IMR-90 (cell line): ENCODE measurements at regions not wholly inside any gene's neighbourhood (a gene's known extent, or its start where the extent isn't known, plus 50 kb on each side); places are given as distances from the start of the nearest gene placed in this dataset.

Experiments
- ATAC-seq: fragments of 200-7000 bp; cut with Tn5 transposase; 2 replicates; pipeline ENCODE4 v1.9.1; 2020; ENCODE audit warnings: low read depth, mild to moderate bottlenecking, moderate library complexity
- BruUV-seq: library from RNA; stranded (reverse); fragments of 400-500 nt; replicated peaks from 2 replicates; lab custom pipeline; 2021; lab: Mats Ljungman, UMichigan
- CTCF ChIA-PET: fragments of 300-600 bp; formaldehyde crosslinking; extraction: SDS; loops from one replicate; lab custom pipeline; 2021; ENCODE audit warnings: antibody characterized with exemption; lab: Yijun Ruan, JAX
- POLR2A ChIA-PET: fragments of 300-600 bp; sonication (Branson Sonifier 250); formaldehyde crosslinking; loops from one replicate; lab custom pipeline; 2022; ENCODE audit warnings: antibody characterized with exemption; ENCODE audit not compliant: unreplicated experiment; lab: Charles Lee
- DNase-seq: peaks from one replicate; pipeline ENCODE4 v3.0.0; 2013
- H2AFZ ChIP-seq: replicated peaks from 2 replicates; pipeline ENCODE3; 2013; ENCODE audit warnings: low read length, mild to moderate bottlenecking; ENCODE audit not compliant: poor library complexity
- H2AK5ac ChIP-seq: 2 replicates; pipeline ENCODE4 v1.6.1; 2013; ENCODE audit warnings: low read depth, low read length, inconsistent platforms
- H2AK9ac ChIP-seq: replicated peaks from 2 replicates; pipeline ENCODE3; 2013; ENCODE audit warnings: mild to moderate bottlenecking, low read depth, low read length, moderate library complexity; ENCODE audit not compliant: poor library complexity
- H2BK120ac ChIP-seq: 2 replicates; pipeline ENCODE4 v1.6.1; 2013; ENCODE audit warnings: low read depth, low read length, inconsistent platforms
- H2BK15ac ChIP-seq: 3 replicates; pipeline ENCODE4 v1.6.1; 2013; ENCODE audit warnings: low read depth, low read length, inconsistent platforms
- H2BK20ac ChIP-seq: 2 replicates; pipeline ENCODE4 v1.6.1; 2013; ENCODE audit warnings: low read depth, mild to moderate bottlenecking, inconsistent platforms, low read length, moderate library complexity
- H2BK5ac ChIP-seq: 2 replicates; pipeline ENCODE4 v1.6.1; 2013; ENCODE audit warnings: mild to moderate bottlenecking, low read depth, low read length, inconsistent platforms; ENCODE audit not compliant: poor library complexity, severe bottlenecking
- H3K14ac ChIP-seq: replicated peaks from 2 replicates; pipeline ENCODE4 v1.6.1; 2013; ENCODE audit warnings: low read depth, low read length, inconsistent platforms
- H3K18ac ChIP-seq: 2 replicates; pipeline ENCODE4 v1.6.1; 2013; ENCODE audit warnings: low read depth, low read length, control low read depth
- H3K23ac ChIP-seq: 2 replicates; pipeline ENCODE4 v1.6.1; 2013; ENCODE audit warnings: low read depth, low read length, inconsistent platforms
- H3K27ac ChIP-seq: 2 replicates; pipeline ENCODE4 v1.5.1; 2013; ENCODE audit warnings: mild to moderate bottlenecking, control low read depth, low read length; ENCODE audit not compliant: insufficient read depth
- H3K27me3 ChIP-seq: 2 replicates; pipeline ENCODE4 v1.6.1; 2013; ENCODE audit warnings: low read length; ENCODE audit not compliant: control insufficient read depth, insufficient read depth
- H3K36me3 ChIP-seq: 2 replicates; pipeline ENCODE4 v1.6.1; 2013; ENCODE audit warnings: low read length, mixed read lengths; ENCODE audit not compliant: control insufficient read depth, insufficient read depth
- H3K4ac ChIP-seq: 2 replicates; pipeline ENCODE4 v1.6.1; 2013; ENCODE audit warnings: low read depth, low read length, inconsistent platforms
- H3K4me1 ChIP-seq: 2 replicates; pipeline ENCODE4 v1.6.1; 2013; ENCODE audit warnings: low read length, mixed read lengths; ENCODE audit not compliant: control insufficient read depth, insufficient read depth
- H3K4me2 ChIP-seq: 2 replicates; pipeline ENCODE4 v1.6.1; 2013; ENCODE audit warnings: low read depth, mild to moderate bottlenecking, control low read depth, low read length, moderate library complexity
- H3K4me3 ChIP-seq: 2 replicates; pipeline ENCODE4 v1.5.1; 2013; ENCODE audit warnings: low read depth, mild to moderate bottlenecking, control low read depth, low read length, moderate library complexity; ENCODE audit not compliant: insufficient read depth
- H3K56ac ChIP-seq: 2 replicates; pipeline ENCODE4 v1.6.1; 2013; ENCODE audit warnings: low read length, inconsistent platforms; ENCODE audit not compliant: insufficient read depth; ENCODE audit errors: extremely low read depth
- H3K79me1 ChIP-seq, 2 experiments: 2 replicates each; pipeline ENCODE4 v1.6.1; 2013; ENCODE audit warnings: low read length in 2 of 2, inconsistent platforms in 1 of 2, low read depth in 1 of 2
- H3K9ac ChIP-seq: 2 replicates; pipeline ENCODE4 v1.6.1; 2013; ENCODE audit warnings: low read depth, low read length, control low read depth
- H3K9me1 ChIP-seq: 2 replicates; pipeline ENCODE4 v1.6.1; 2013; ENCODE audit warnings: low read length, inconsistent platforms; ENCODE audit not compliant: insufficient read depth
- H3K9me3 ChIP-seq: 2 replicates; pipeline ENCODE4 v1.6.1; 2013; ENCODE audit warnings: low read length; ENCODE audit not compliant: control insufficient read depth, insufficient read depth
- H4K20me1 ChIP-seq: 2 replicates; pipeline ENCODE4 v1.6.1; 2013; ENCODE audit warnings: low read length, inconsistent platforms; ENCODE audit not compliant: insufficient read depth
- H4K5ac ChIP-seq: 2 replicates; pipeline ENCODE4 v1.6.1; 2013; ENCODE audit warnings: mild to moderate bottlenecking, low read depth, low read length, control low read depth
- H4K8ac ChIP-seq, 2 experiments: 2 replicates each; pipeline ENCODE4 v1.6.1; 2013; ENCODE audit warnings: low read depth in 2 of 2, low read length in 2 of 2, control low read depth in 1 of 2, inconsistent platforms in 1 of 2
- H4K91ac ChIP-seq: 2 replicates; pipeline ENCODE4 v1.6.1; 2013; ENCODE audit warnings: low read depth, low read length, inconsistent platforms; ENCODE audit not compliant: insufficient read depth
- BHLHE40 ChIP-seq: fragments of 150-350 bp; IDR thresholded peaks from 2 replicates; pipeline ENCODE4 v1.6.1; 2016; ENCODE audit warnings: mild to moderate bottlenecking, low read depth, low read length
- CEBPB ChIP-seq: IDR thresholded peaks from 2 replicates; pipeline ENCODE4 v1.6.1; 2012; ENCODE audit warnings: low read depth, low read length, improper control_type of control experiment
- MAZ ChIP-seq: IDR thresholded peaks from 2 replicates; pipeline ENCODE4 v1.6.1; 2012; ENCODE audit warnings: low read depth, mild to moderate bottlenecking, low read length, improper control_type of control experiment, moderate library complexity, borderline replicate concordance
- NFE2L2 ChIP-seq: fragments of 150-350 bp; IDR thresholded peaks from 2 replicates; pipeline ENCODE4 v1.6.1; 2016; ENCODE audit warnings: low read depth, mild to moderate bottlenecking, low read length
- POLR2A ChIP-seq: IDR thresholded peaks from 2 replicates; pipeline ENCODE4 v1.6.1; 2012; ENCODE audit warnings: mild to moderate bottlenecking, low read depth, low read length
- RAD21 ChIP-seq: IDR thresholded peaks from 2 replicates; pipeline ENCODE4 v1.6.1; 2012; ENCODE audit warnings: low read length, improper control_type of control experiment
- RCOR1 ChIP-seq: IDR thresholded peaks from 2 replicates; pipeline ENCODE4 v1.6.1; 2012; ENCODE audit warnings: mild to moderate bottlenecking, low read length, improper control_type of control experiment; ENCODE audit not compliant: insufficient replicate concordance
- RFX5 ChIP-seq: IDR thresholded peaks from 2 replicates; pipeline ENCODE4 v1.8.0; 2012; ENCODE audit warnings: low read depth, mild to moderate bottlenecking, low read length, moderate library complexity
- SMC3 ChIP-seq: fragments of 150-350 bp; IDR thresholded peaks from 2 replicates; pipeline ENCODE4 v1.6.1; 2016; ENCODE audit warnings: low read depth, mild to moderate bottlenecking, antibody characterized with exemption, low read length, moderate library complexity
- USF2 ChIP-seq: fragments of 150-350 bp; IDR thresholded peaks from 2 replicates; pipeline ENCODE4 v1.6.1; 2017; ENCODE audit warnings: mild to moderate bottlenecking, antibody characterized with exemption, low read length, low read depth
- WGBS, 2 experiments: methylation state at CpG; one replicate each; pipeline versions ENCODE4 v1.1.5 to v1.1.7; 2013; ENCODE audit warnings: missing lambda C conversion rate in 2 of 2; ENCODE audit not compliant: insufficient read length in 1 of 2; ENCODE audit errors: extremely low coverage in 2 of 2; 5-methylcytosine and 5-hydroxymethylcytosine counted together
- dilution Hi-C: fragments of 300-500 bp; cut with HindIII; formaldehyde crosslinking; loops from one replicate; pipeline ENCODE4 v1.14.3; 2018; ENCODE audit warnings: low sequenced_read_pairs; ENCODE audit not compliant: unreplicated experiment
- in situ Hi-C: fragments of 300-500 bp; cut with MboI; formaldehyde crosslinking; loops from 3 replicates; pipeline ENCODE4 v1.14.3; 2019; ENCODE audit warnings: low sequenced_read_pairs, inconsistent platforms, mixed read lengths
- intact Hi-C: fragments of 100-400 bp; cut with micrococcal nuclease; formaldehyde crosslinking; loops from 2 replicates; pipeline ENCODE4 v1.10.0; 2022

DNA sequence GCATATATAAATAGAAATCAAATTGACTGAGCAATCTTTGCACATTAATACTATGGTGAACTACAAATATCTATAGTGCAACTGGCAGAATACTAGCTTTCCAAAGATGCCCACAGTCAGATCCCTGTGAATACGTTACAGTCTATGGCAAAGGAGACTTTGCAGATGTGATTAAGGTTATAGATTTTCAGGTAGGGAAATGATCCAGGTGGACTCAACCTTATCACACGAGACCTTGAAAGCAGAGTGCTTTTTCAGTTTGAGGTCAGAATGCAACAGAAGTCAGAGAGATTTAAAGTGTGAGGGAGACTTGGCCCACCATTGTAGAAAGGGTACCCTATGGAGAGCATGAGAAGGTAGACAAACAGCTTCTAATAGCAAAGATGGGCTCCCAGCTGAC, 122.6 kb downstream of the TRIB2 start:
- intact Hi-C loops (no loop called here), in situ Hi-C loops (no loop called here), dilution Hi-C loops (no loop called here)
- Histone ChIP-seq H2BK5ac (no peak overlapping the region), H2AK5ac (no peak overlapping the region), H2AK9ac (no peak overlapping the region), H2BK15ac (no peak overlapping the region), H3K23ac (no peak overlapping the region), H3K56ac (no peak overlapping the region), H3K4me3 (no peak overlapping the region), H3K27ac (no peak overlapping the region), H3K79me1 (no peaks in the 10 kb centered on the region), H3K27me3 (no peaks in the 10 kb centered on the region), H4K8ac (no peak overlapping the region), H2BK120ac (no peak overlapping the region), H3K14ac (no peak overlapping the region), H4K5ac (no peak overlapping the region), H2BK20ac (no peak overlapping the region), H3K36me3 (no peaks in the 10 kb centered on the region), H3K4me1 (0 out of 2 replicates have a peak, but pooled peaks cover under 1% of the 10 kb centered on the region), H4K20me1 (no peaks in the 10 kb centered on the region), H3K4ac (no peak overlapping the region), H4K91ac (no peak overlapping the region), H3K9me1 (0 out of 2 replicates have a peak, but pooled peaks cover 2% of the 10 kb centered on the region), H3K4me2 (no peak overlapping the region), H3K18ac (no peak overlapping the region), H3K9me3 (no peaks in the 10 kb centered on the region), H2AFZ (no peak overlapping the region), H3K9ac (no peak overlapping the region)
- 100% methylated on average over 1 of the region's 2 CpGs; no CpG with 5 or more reads in 1 of the 2 experiments for WGBS, 2 experiments
- ATAC-seq, result no peak
- ChIA-PET CTCF (no interaction called here), POLR2A (no interaction called here)
- DNase-seq, result no peak
- TF ChIP-seq USF2, result no peak
- TF ChIP-seq POLR2A, result no peak
- TF ChIP-seq RCOR1, result no peak
- TF ChIP-seq RFX5, result no peak
- TF ChIP-seq SMC3, result no peak
- no peak for TF ChIP-seq BHLHE40
- no peak for TF ChIP-seq NFE2L2
- TF ChIP-seq RAD21, result no peak
- TF ChIP-seq MAZ, result no peak
- TF ChIP-seq CEBPB, result no peak
- BruUV-seq, result no TSS peak
